Activated T-cell treated with anti-CD3 and anti-CD28 coated beads, Interleukin-2, amount 50 U/mL, for 48 hours (primary cell): ENCODE measurements at regions not wholly inside any gene's neighbourhood (a gene's known extent, or its start where the extent isn't known, plus 50 kb on each side); places are given as distances from the start of the nearest gene placed in this dataset.
"Not testable (repeated sequence)": the region's sequence is repeated elsewhere in the genome, so short reads cannot be mapped to it uniquely, and the experiment has no call there.

Experiments used
- DNase-seq, 2 experiments: peaks; one replicate each; pipeline ENCODE4 v3.0.0-alpha.2; 2020

- no peak for DNase-seq
Observed at GRCh38 chr9:90114641-90115425, 510.0 kb downstream of the GADD45G start.

- DNase-seq, result no peak
Observed at GRCh38 chr9:90121762-90122161, 517.0 kb downstream of the GADD45G start.

DNA sequence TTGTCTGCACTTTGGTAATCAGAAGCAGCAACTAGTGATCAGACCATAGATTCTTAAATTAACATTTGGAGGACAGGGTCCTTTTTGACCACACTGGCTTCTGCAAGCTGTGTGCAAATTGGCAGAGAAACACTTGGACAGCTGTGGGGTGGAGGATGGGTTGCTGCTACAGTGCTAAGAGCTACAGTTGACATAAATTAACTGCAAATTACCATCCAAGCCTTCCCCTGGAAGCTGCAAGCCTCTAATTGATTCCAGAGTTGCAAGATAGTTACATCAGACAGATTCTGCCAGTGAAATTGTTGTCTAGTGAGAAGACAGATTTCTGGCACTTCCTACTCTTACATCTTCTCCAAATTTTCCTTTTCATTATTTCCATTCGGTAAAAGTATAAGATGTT lies 517.7 kb downstream of the DIRAS2 start:
- no peak for DNase-seq

DNA sequence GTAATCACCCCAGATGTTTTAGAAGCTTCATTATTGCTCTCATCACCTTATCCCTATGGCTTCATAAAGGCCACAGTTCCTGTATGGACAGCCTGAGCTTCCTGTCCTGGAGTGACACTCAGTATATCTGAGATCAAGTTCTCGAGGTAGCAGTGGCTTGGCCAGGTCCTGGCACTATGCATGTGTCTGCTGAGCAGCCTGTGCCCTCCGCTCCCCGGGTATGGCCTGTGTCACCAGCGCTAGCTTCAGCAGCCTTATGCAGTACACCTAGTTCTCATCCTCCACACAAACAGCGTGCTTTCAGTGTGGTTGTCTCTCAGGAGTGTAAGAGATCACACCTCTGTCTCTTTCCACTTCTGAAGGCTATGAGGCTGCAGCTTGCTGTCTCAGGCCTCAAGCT lies 514.7 kb downstream of the DIRAS2 start:
- DNase-seq, result no peak

DNA sequence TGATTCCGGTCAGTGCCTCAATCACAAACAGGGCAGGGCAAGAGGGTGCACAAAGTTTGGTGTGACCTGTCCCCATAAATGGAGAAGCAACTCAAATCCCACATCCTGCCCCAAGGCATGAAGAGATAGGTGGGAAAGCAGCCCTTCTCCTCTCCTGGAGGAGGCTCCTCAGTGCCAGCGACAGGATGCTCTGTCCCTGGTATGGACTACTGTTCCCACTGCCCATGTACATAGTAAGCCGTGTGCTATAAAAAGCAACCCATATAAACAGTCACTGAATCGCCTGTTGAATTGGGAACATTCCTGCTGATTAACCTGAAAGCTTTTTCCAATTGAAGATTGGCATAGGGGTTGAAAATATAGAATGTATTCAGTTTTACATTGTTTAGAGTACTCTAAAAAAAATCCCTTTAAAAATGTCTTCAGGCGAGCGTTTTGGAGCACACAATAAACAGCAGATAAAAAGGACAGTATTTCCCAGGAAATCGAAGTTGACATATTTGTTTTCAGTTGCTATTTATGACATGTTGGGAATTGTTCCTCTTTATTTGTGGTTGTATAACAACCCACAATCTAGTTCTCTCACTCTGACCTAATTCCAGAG lies 513.9 kb downstream of the DIRAS2 start:
- DNase-seq, result no peak

GRCh38 chr9:90129446-90129845 lies 513.2 kb downstream of the DIRAS2 start:
- no peak for DNase-seq

DNA sequence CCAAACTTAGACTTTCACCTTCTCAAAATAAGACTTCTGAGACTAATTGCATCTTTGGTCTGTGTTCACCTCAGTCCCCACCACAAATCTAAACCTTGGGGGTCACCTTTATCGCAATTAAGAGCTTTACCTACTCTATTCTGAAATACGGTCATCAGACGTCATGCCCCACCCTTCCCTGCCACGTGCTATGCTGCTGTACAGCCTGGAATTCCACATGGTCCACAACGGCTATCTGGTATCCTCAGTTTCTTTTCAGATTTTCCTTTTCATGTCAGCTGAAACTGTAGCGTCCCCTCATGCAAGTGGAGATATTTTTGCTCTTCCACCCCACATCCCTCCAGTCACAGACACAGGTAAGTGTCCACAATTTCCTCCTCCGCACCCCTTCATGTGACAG lies 511.1 kb downstream of the DIRAS2 start:
- no peak for DNase-seq

GRCh38 chr9:90132866-90133265 lies 509.8 kb downstream of the DIRAS2 start:
- no peak for DNase-seq

DNA sequence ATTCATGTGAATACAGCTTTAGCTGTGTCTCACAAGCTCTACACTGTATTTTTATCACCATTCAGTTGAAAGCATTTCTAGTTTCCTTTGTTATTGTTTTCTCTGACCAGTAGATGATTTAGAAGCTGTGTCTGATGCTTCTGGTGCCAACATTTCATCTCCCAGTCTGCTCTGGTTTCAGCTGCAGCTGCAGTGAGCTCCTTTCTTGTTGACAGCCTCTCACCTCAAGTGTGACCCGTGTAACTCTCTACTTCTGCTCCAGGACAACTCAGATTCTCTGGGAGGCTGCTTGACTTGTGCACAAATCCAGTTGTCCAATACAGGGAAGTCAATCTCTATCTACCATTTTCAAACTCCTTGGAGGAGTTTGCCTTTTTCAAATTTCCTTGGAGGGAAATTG lies 504.8 kb downstream of the DIRAS2 start:
- DNase-seq, result no peak

GRCh38 chr9:90140131-90140818 lies 502.3 kb downstream of the DIRAS2 start:
- no peak for DNase-seq

GRCh38 chr9:90141723-90142122 lies 500.9 kb downstream of the DIRAS2 start:
- DNase-seq, result no peak

DNA sequence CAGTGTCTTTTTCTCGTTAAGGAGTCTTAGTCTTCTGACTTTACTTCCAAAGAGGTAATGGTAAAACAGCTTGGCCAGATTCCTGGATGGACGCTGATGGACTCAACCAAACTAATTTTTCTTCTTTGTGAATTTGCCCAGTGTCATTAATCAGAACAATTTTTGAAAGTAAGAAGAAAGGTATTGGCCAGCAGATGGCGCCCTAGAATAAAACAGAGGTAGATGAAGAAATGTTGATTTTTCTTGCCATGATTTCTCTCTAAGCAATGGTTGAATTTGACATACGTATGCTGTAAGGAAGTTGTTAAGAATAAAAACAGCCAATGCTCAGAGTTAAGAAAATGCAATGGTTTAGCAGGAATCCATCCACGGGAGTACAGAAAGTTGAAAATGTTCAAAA lies 500.0 kb downstream of the DIRAS2 start:
- peak; percentile 53 to 56 for DNase-seq

GRCh38 chr9:90147426-90147825 lies 495.2 kb downstream of the DIRAS2 start:
- no peak for DNase-seq

- no peak for DNase-seq
Observed at GRCh38 chr9:90156318-90156717, 486.3 kb downstream of the DIRAS2 start.

DNA sequence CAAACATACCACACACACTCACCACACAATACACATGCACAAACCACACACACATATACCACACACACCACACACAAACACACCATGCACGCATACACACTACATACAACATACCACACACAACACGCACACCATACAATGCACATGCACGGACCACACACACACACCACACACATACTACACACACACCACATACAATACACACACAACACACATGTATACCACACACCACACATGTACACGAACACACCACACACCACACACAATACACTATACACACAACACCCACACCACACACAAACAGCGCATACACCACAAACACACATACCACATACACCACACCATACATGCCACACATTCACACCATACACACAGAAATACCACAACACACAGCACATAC lies 480.3 kb downstream of the DIRAS2 start:
- no peak for DNase-seq

GRCh38 chr9:90162819-90163218 lies 479.8 kb downstream of the DIRAS2 start:
- no peak for DNase-seq

DNA sequence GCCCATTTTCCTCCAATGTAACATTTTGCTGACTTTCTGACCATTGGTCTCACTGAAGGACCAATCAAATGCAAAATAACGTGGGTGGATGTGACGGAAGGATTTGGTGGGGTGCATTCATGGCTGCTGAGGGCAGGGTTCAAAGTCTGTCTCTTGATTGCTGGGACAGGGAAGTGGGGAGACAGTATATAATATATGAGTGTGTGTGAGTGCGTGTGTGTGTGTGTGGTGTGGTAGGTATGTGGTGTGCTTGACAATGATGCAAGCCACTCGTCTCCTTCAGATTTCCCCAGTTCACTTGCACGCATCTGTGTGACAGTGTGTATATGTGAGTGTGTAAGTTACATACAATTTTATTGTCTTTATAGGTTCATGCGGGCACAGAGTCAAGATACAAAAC lies 477.3 kb downstream of the DIRAS2 start:
- DNase-seq, result no peak

DNA sequence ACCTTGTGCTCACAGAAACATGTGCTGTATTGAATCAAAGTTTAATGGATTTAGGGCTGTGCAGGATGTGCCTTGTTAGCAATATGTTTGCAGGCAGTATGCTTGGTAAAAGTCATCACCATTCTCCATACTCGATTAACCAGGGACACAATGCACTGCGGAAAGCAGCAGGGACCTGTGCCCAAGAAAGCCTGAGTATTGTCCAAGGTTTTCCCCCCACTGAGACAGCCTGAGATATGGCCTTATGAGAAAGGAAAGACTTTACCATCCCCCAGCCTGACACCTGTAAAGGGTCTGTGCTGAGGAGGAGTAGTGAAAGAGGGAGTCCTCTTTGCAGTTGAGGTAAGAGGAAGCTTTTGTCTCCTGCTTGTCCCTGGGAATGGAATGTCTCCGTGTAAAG lies 476.2 kb downstream of the DIRAS2 start:
- DNase-seq, result not testable (repeated sequence)

DNA sequence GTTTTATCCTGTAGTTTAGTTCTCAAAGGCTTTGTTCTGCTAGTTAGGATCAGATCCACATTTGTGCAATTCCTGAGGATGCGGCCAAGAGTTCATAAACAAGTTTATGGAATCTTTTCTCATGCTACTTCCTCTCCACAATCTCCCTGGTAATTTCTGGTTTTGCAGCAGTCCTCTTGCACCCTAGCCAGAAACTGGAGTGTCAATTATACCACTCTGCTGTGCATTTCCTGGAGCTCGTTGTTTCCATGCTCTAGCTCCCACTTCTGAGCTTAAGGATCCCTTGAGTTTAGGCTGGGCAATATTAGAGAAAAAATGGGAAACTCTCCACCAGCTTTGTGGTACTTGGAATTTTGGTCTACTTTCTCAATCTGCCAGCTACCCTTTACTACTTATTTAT lies 474.7 kb downstream of the DIRAS2 start:
- DNase-seq, result no peak

DNA sequence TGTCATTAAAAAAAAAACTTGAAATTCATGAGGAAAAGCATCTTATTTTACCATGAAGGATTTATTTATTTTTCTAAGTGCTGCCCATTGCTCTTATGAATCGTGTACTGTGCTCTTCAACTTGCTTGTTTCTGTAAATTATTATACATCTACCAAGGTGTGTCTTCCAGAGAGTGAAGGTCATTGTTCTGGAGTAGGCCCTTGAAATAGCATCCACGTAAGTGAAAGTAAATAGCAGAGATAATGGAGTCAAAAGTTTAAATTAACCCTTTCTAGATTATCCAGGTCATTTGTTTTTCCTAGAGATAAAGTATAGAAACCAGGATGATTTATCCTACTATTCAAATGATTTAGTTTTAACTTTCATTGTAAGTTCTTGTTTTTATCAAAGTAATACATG lies 473.1 kb downstream of the DIRAS2 start:
- DNase-seq, result no peak

DNA sequence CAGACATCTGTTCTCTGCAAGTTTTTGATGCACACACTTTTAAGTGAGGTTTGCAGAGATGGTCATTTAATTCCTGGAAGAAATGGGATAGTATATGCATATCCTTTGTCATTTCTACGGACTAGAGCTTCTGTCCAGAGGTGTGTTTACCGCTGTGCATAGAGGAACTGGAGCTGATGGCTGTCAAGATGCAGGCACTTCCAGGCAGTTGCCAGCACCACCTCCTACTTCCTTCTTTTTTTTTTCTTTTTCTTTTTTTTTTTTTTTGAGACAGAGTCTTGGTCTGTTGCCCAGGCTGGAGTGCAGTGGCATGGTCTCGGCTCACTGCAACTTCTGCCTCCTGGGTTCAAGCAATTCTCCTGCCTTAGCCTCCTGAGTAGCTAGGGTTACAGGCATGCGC lies 468.7 kb downstream of the DIRAS2 start:
- DNase-seq, result not testable (repeated sequence)

DNA sequence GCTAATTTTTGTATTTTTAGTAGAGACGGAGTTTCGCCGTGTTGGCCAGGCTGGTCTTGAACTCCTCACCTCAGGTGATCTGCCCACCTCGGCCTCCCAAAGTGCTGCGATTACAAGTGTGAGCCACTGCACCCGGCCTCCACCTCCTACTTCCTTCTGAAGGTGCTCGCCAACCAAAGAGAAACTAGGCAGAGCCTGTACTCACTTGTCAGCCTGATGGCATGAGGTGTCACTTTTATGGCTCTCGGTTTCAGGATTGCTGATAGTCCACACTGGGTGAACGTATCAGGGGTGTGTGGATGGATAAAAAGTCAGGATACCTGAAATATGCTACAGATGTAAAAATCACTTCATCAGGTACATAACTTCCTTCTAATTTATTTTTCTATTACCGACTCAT lies 468.3 kb downstream of the DIRAS2 start:
- DNase-seq, result not testable (repeated sequence)

DNA sequence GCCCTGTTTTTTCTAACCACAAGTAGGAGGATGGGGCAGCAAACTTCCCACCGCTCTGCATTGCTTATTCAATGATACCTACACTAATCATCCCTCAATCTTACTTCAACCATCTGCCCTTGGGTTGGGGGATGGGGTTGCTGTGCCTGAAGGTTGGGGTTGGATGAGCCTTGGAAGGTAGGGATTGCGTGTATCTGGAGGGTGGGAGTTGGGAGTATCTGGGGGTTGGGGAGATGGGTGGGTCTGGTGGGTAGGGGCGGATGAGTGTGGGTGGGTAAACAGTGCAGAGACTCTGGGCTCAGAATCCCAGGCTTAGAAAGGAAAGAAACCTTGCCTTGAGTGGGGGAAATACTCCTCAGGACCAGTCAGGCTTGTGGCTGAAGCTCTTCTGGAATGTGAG lies 467.4 kb downstream of the DIRAS2 start:
- DNase-seq, result no peak

DNA sequence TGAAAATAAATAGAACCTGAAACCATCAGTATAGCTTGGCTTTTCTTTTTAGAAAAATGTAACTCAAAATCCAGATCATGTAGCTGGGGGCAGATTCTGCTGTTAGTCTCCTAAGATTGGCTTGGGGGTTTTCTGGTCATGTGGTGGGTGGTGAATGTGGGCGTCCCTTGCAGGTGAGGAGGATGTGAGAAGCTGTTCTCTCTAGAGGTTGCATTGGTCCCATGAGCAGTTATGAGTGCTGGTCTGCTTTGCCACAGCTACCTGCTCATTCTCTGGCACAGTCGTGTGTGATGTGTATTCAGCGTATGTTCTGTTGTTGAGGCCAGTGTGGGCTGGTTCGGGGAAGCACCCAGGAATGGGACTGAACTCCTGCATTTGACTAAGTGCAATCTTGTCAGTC lies 466.8 kb downstream of the DIRAS2 start:
- DNase-seq, result no peak
